ENCODE measurements at regions not wholly inside any gene's neighbourhood (a gene's known extent, or its start where the extent isn't known, plus 50 kb on each side); places are given as distances from the start of the nearest gene placed in this dataset.

GRCh38 chr5:56566374-56567249, 248.7 kb upstream of the MAP3K1 start (continued):
- no peak for TF ChIP-seq TIGD3 (CRISPR knock-in tag; IDR thresholded peaks at IDR 0.05; ENCODE audit: borderline replicate concordance)
- peak; percentile 39; the same call in 1 of the 2 replicates for TF ChIP-seq CEBPB (IDR thresholded peaks at IDR 0.05; ENCODE audit: borderline replicate concordance, low read depth, low read length)
- TF ChIP-seq HIC2 (CRISPR knock-in tag; IDR thresholded peaks at IDR 0.05; ENCODE audit: low read depth) = no peak
- TF ChIP-seq E2F5 (CRISPR knock-in tag; conservative IDR thresholded peaks at IDR 0.05) = no peak
- no peak for TF ChIP-seq KDM5A (IDR thresholded peaks at IDR 0.05; ENCODE audit: borderline replicate concordance, low read length)
- no peak for TF ChIP-seq MNT (IDR thresholded peaks at IDR 0.05)
- TF ChIP-seq ZNF839 (CRISPR knock-in tag; IDR thresholded peaks at IDR 0.05; ENCODE audit: borderline replicate concordance) = no peak
- no peak for TF ChIP-seq KMT2A (CRISPR knock-in tag; IDR thresholded peaks at IDR 0.05)
- 0 out of 4 replicates have a peak, but pooled peaks of 1 of the 2 experiments have one; percentile 21 for TF ChIP-seq MAFK (conservative IDR thresholded peaks at IDR 0.05 in 1 of 2, IDR thresholded peaks at IDR 0.05 in 1 of 2; ENCODE audit: low read length in 2 of 2)
- no peak for TF ChIP-seq HCFC1 (IDR thresholded peaks at IDR 0.05; ENCODE audit: low read depth, low read length)
- no peak for TF ChIP-seq MYNN (CRISPR knock-in tag; IDR thresholded peaks at IDR 0.05; ENCODE audit: low read depth)
- TF ChIP-seq MXD4 (CRISPR knock-in tag; IDR thresholded peaks at IDR 0.05) = no peak
- TF ChIP-seq AGO1 (IDR thresholded peaks at IDR 0.05; ENCODE audit: low read depth, low read length, poor library complexity, severe bottlenecking) = no peak
- TF ChIP-seq NFKBIZ (CRISPR knock-in tag; IDR thresholded peaks at IDR 0.05) = no peak
- TF ChIP-seq NFATC3 (CRISPR knock-in tag; IDR thresholded peaks at IDR 0.05) = no peak
- TF ChIP-seq MTF2 (CRISPR knock-in tag; IDR thresholded peaks at IDR 0.05; ENCODE audit: borderline replicate concordance) = no peak
- peak; percentile 56 for TF ChIP-seq HNF4A (CRISPR knock-in tag; IDR thresholded peaks at IDR 0.05)
- TF ChIP-seq DDIT3 (CRISPR knock-in tag; IDR thresholded peaks at IDR 0.05) = no peak
- TF ChIP-seq NFE2L1 (CRISPR knock-in tag; IDR thresholded peaks at IDR 0.05; ENCODE audit: borderline replicate concordance) = no peak
- no peak for TF ChIP-seq MXD1 (CRISPR knock-in tag; IDR thresholded peaks at IDR 0.05)
- no peak for TF ChIP-seq SKI (IDR thresholded peaks at IDR 0.05; ENCODE audit: partially characterized antibody)
- no peak for TF ChIP-seq ZNF746 (CRISPR knock-in tag; IDR thresholded peaks at IDR 0.05)
- 0 out of 2 replicates have a peak, but pooled peaks have one; percentile 11 for TF ChIP-seq ZNF629 (CRISPR knock-in tag; conservative IDR thresholded peaks at IDR 0.05)
- TF ChIP-seq ZNF724P (CRISPR knock-in tag; IDR thresholded peaks at IDR 0.05; ENCODE audit: borderline replicate concordance) = no peak

Measured in HepG2 (cell line).